GM19463 (cell line): ENCODE measurements at regions not wholly inside any gene's neighbourhood (a gene's known extent, or its start where the extent isn't known, plus 50 kb on each side); places are given as distances from the start of the nearest gene placed in this dataset.

Experiments used
- ATAC-seq: cut with Tn5 transposase; IDR thresholded peaks from one replicate; pipeline ENCODE4 v1.9.1; 2021; ENCODE audit warnings: mild to moderate bottlenecking, moderate library complexity; ENCODE audit not compliant: unreplicated experiment

DNA sequence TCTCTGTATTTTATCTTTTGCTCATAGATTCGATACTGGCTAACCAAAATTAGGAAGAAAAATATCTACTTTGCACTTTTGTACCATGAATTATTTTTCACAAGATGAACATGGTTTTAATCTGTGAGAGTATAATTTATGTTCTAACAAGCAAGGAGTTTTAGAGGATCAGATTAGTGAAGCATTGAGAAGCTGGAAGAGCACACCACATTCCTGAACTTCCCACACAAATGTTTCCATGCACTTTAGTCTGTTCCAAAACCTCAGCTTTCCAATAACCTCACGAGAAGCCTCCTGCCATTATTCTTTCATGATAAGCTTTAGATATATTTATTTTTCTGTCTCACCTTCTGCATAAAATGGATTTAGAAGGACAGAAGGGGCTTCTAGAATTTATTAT, 98.7 kb upstream of the MPDZ start:
- ATAC-seq: no peak

DNA sequence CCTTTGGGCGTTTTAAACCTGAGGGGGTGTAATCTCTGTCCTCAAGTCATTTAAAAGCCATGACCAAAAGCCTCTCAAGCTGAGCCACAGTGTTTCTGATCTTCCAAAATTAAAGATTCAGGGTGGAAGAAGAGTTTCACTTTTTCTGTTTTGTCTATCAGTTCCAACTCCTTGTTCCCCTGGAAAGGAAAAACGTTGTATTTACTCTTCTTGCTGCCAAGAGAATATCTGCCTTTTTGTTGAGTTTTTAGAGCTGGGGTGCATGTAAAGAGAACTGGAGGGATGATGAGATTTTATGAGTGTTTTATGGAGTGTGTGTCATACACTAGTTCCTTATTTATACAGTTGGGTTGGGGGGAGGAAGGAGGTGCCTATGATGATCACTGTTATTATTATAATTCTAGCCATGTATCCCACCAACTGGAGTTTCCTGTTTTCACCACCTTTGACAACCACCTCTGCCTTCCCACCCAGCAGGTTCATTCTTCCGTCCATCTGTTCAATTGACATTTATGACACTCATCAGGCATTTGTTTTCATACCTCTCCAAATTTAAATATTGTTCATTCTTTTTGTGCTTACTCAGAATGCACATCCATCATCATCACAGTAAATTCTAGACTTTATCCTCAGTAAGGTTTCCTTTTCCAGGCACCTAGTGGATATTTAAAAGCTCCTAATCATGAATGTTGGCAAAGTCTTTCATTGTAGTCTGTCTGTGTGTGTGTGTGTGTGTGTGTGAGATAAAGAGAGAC, 97.9 kb upstream of the MPDZ start:
- ATAC-seq: no peak

DNA sequence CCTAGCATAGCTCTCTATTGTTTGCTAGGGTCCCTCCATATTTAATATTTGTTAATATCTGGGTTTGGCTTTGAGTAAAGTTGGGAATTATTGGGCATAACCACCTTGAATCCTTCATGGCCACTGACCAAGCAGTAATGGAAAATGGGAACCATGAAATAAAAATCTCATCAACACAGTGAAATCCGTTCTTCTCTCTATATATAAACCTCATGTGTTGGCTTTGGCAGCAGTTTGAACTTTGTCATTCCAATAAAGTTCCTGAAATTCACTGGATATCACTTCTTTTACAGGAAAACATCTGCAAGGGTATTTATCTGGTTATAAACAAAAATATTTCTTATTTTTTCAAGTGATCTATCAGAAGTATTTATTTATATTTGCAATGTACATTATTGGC, 93.0 kb upstream of the MPDZ start:
- ATAC-seq: no peak

DNA sequence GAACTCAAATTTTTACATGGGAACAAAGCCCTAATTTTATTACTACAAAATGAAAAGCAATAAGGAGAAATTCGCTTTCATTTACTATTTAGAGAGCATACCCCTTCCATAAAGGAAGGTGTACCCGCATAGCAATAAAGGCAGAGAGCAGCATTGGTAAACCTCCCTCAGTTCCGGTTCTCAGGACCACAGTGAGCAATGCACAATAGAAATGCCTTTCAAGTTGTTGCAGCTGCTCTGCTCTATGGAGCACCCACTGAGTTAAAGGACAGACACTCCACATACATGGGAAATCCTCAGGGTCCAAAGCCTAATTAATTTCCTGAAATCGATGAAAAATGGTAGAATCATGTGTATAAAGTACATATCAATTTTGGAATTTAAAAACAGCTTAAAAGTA, 89.9 kb upstream of the MPDZ start:
- no peak for ATAC-seq

DNA sequence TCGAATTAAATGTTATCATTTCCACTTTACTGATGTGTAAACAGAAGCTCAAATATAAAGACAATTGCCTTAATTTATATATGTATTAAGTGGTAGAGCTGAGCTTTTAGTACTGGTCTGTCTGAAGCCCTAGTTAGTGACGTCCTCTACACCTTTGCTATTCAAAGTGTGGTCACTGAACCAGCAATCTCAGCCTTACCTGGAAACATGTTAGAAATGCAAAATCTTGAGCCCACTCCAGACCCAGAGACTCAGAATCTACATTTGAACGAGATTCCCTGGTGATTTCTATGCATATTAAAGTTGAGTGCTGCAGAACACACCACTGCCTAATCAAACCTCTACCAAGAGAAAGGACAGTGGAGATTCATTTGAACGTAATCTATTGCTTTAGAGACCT, 88.3 kb upstream of the MPDZ start:
- ATAC-seq: no peak

DNA sequence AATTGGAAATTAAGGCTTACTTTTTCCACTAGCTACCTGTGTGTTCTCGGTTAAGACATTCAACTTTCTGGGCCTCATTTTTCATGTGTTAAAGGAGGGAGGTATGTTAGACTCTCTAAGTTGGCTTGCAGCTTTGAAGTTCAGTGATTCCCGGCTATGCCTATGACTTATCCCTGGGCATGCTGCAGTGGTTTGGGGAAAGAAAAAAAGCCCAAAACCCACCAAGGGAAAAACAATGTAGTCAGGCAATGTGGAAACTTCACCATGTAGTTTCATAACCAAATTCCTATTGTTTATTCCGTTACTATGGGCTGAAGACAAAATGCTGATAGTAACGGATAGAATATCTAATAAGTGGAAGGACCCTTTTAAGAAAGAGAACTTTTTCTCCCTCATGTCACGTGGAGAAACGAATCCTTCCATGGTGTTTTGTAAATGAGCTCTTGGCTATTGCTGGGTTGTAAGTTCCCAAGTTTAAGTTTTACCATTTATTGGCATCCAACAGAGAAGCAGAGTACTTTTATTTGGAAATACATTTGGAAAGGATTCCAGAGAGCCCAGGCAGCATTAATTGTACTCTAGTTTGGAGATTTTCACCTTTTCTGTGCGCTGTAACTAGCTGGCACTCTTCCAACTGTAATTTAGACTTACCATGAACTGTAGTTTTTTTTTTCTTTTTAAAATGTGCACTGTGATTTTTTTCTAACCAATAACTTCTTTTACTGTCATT, 84.9 kb upstream of the MPDZ start:
- ATAC-seq: no peak

DNA sequence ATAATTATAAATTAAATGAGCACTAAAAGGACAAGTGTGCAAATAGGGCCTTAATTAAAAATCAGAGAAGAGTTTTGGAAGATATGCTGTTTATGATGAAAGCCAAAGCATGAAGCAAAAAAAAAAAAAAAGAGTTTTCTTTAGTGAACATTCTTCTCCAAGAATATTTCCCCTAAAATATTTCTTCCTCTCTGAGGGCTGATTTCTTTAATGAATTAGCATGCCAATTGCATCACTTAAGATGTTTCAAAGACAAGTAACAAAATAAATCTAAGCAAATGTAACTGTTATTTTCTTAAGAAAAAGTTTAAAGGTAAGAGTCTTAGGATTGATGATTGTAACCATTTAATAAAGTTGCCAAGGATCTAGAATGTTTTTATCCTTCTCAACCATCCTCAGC, 81.6 kb upstream of the MPDZ start:
- ATAC-seq: no peak

DNA sequence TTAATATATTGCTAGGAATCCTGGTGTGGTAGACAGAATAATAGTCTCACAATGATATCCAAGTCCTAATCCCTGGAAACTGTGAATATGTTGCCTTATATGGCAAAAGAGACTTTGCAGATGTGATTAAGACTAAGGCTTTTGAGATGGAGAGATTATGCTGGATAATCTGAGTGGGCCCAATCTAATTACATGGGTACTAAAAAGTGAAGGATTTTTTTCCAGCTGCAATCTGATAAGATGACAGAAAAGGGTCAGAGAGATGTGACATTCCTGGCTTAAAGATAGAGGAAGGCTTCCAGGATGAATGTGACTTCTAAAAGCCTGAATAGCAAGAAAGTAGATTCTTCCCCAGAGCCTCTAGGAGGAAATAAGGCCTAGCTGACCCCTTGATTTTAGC, 80.7 kb upstream of the MPDZ start:
- ATAC-seq: no peak

DNA sequence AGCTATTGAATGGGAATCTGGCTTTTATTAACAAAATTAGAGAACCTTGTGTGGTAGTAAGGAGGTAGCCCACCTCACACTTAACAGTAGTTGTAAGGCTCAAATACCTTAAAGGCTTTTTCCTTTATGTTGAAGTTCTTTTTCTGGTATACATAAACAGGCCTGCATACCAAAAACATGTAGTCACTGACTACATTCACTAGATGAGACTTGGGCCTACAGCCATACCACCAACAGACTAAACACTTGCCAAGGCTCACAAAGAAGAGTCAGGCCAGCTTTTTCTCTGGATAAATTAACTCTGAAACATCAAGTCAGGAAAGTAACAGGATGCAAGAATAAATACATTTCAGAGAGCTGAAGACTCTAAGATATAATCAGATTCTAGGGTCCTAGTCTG, 78.6 kb upstream of the MPDZ start:
- ATAC-seq: no peak

DNA sequence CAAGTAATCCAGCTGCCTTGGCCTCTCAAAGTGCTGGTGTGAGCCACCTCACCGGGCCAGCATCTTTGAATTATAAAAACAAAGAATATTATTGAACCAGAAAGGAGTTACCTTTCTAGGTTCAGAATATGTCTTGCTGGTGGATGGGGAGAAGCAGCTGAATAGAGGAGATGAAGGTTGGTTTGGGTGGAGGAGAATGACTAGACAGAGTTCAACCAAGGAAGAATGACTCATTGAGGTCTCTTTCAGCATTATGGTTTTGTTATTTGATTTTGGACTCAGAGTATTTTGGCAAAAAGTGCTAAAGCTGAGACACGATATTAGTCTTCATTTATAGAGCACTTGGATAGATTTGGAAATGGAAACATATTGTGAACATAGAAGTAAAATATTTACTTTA, 75.2 kb upstream of the MPDZ start:
- ATAC-seq: no peak

DNA sequence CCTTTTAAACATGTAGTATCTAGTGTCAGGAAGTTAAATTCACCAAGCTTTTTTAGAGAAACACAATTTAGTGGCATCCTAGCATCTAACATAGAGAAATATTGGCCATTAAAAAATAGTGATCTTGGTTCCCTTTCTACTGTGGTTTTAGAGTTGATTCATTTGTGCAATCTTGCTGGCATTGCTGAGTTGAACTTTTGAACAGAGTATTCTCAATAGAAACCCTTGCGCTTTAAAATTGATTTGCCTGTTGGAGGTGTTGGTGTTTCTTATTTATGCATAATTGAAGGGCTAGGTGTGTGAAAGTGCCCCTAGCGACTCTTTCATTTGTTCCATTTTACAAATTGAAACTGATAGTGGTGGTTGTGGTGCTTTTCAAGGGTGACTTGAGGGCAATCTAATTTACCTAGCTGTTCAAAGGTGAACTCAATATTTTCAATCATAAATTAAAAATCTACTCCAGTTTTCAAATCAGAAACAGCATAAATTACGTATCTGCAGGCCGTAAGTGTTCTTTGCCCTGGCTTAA, 73.0 kb upstream of the MPDZ start:
- ATAC-seq: peak; percentile 86

DNA sequence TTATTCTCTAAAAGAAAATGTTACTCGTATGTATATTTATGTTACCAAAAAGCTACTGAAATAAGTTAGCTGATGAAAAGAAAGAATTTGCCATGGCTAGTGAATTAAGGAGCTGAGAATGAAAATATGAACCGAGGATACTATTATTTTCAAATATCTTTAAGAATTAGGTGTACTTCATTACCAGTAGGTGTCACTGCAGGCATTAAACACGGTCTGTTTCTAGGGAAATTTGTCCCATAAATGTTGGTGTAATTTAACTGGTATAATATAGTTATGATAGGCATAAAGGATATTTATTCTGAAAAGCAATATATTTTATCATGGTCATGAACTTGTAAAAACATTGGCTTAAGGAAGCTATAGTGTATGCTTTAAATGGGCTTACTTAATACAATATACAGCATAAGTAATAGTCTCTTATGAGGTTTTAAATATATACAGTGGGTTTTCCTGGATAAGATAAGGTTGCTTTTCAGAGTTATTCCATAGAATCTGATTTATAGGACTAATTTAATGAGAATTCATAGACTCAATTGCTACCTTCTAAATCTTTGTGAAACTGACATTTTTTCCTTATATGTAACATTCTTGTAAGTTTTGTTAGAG, 72.4 kb upstream of the MPDZ start:
- ATAC-seq: no peak

DNA sequence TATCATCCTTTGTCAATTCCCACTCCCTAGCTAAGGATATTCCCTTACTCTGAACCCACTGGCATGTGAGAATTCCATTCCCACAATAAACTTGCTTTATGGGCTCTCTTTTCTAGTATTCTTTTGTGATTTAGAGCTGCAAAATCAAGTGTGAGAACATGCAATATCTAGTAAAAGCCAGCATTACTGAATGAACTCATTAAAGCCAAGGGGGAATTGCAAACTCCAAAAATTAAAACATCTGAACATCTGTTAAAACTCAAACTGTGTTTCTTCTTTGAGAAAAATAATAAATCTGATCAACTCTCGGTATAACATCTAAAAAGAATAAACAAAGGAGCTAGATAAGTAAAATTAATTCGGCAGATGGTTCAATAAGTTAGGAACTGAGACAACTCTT, 53.1 kb upstream of the MPDZ start:
- no peak for ATAC-seq

DNA sequence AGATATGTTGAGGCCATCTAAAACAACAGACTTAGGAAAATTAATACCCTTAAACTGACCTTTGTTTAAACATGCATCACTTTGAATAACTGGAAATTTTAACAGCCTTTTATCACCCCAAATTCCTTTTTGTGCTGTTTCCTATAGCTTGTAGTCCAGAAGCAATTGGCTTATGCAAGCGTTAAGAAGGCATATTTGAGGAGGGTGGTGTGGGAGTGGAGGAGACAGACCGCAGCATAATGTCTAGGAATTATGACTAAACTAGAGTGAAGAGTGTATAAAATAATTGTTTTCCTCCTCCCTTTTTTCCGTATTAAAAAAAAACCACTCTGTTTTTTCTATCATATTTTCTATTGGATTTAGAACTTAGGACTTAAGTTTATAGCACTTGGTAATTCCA, 51.8 kb upstream of the MPDZ start:
- ATAC-seq: no peak

DNA sequence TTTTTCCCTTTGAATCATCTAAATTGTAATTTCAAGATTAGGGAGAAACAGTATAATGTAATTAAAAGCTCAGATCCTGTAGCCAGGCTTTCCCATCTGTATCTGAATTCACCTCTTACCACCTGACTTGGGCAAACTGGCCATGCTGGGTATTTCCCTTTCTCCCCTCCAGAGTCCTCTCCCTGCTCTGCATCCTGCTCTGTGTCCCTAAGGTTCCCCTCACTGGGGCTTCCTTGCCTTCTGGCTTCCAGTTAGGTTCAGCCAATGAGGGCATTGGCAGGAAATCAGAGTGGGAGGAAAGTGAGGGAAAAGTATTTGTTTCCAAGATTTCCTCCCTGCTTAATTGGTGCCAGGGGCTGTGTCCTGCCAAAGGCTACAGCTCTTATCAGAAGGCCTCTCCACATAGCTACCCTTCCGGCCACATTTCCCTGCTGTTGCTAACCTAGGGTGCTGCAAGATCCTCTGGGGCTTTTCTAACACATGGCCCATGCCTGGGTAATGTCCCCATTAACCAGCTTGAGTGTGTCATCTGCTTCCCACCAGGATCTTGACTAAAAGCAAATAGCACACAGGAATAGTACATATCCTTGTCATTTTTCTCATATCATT, 51.0 kb upstream of the MPDZ start:
- ATAC-seq: no peak
